Ishikawa (cell line): ENCODE measurements at regions not wholly inside any gene's neighbourhood (a gene's known extent, or its start where the extent isn't known, plus 50 kb on each side); places are given as distances from the start of the nearest gene placed in this dataset.

ENCODE experiments used
- CEBPB ChIP-seq: IDR thresholded peaks from 2 replicates; pipeline ENCODE4 v1.6.1; 2012
- EGR1 ChIP-seq: IDR thresholded peaks from 2 replicates; pipeline ENCODE4 v1.6.1; 2012
- FOXM1 ChIP-seq: IDR thresholded peaks from 2 replicates; pipeline ENCODE4 v1.6.1; 2012; ENCODE audit warnings: low read depth, borderline replicate concordance
- NFIC ChIP-seq: IDR thresholded peaks from 2 replicates; pipeline ENCODE4 v1.6.1; 2012
- TCF12 ChIP-seq: IDR thresholded peaks from 2 replicates; pipeline ENCODE4 v1.6.1; 2012; ENCODE audit warnings: low read depth
- YY1 ChIP-seq: IDR thresholded peaks from 2 replicates; pipeline ENCODE4 v1.6.1; 2012; ENCODE audit warnings: low read depth
- ZBTB7A ChIP-seq: IDR thresholded peaks from 2 replicates; pipeline ENCODE4 v1.6.1; 2012; ENCODE audit warnings: low read depth
- TF ChIP-seq, protein P1 (sequence below): IDR thresholded peaks from 2 replicates; pipeline ENCODE4 v1.6.1; 2012; ENCODE audit warnings: low read depth, mild to moderate bottlenecking

- TF ChIP-seq NFIC (no peak), CEBPB (no peak), EGR1 (no peak), YY1 (no peak), TCF12 (no peak), FOXM1 (no peak), ZBTB7A (no peak)
- TF ChIP-seq, protein P1, sequence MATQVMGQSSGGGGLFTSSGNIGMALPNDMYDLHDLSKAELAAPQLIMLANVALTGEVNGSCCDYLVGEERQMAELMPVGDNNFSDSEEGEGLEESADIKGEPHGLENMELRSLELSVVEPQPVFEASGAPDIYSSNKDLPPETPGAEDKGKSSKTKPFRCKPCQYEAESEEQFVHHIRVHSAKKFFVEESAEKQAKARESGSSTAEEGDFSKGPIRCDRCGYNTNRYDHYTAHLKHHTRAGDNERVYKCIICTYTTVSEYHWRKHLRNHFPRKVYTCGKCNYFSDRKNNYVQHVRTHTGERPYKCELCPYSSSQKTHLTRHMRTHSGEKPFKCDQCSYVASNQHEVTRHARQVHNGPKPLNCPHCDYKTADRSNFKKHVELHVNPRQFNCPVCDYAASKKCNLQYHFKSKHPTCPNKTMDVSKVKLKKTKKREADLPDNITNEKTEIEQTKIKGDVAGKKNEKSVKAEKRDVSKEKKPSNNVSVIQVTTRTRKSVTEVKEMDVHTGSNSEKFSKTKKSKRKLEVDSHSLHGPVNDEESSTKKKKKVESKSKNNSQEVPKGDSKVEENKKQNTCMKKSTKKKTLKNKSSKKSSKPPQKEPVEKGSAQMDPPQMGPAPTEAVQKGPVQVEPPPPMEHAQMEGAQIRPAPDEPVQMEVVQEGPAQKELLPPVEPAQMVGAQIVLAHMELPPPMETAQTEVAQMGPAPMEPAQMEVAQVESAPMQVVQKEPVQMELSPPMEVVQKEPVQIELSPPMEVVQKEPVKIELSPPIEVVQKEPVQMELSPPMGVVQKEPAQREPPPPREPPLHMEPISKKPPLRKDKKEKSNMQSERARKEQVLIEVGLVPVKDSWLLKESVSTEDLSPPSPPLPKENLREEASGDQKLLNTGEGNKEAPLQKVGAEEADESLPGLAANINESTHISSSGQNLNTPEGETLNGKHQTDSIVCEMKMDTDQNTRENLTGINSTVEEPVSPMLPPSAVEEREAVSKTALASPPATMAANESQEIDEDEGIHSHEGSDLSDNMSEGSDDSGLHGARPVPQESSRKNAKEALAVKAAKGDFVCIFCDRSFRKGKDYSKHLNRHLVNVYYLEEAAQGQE = no peak
Observed at GRCh38 chr21:16388291-16388690, 658.5 kb downstream of the USP25 start.
